Stimulated activated CD4-positive, alpha-beta T cell treated with anti-CD3 and anti-CD28 coated beads, Interleukin-4, amount 100 ng/mL, for 1 hour (primary cell): ENCODE measurements at regions not wholly inside any gene's neighbourhood (a gene's known extent, or its start where the extent isn't known, plus 50 kb on each side); places are given as distances from the start of the nearest gene placed in this dataset.
"Not testable (repeated sequence)": the region's sequence is repeated elsewhere in the genome, so short reads cannot be mapped to it uniquely, and the experiment has no call there.

Experiments used
- DNase-seq: peaks from one replicate; pipeline ENCODE4 v3.0.0-alpha.2; 2020

DNA sequence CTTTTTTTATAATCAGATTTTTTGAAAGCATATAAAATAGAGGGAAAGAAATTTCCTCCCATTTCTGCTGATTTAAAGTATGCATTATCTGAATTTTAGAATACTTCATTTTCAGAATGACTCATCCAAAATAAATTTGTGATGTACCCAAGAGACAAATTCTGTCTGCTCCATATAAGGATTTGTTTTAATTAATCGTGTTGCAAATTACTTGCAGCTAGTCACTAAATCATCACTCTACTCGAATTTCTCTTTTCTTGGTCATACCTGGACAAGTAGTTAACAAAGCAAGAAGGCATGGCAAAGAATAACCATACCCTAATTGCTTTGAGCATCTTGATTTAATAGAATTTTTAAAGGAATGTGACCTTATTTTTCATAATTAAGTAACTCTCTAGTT, 284.1 kb upstream of the GRAMD2B start:
- no peak for DNase-seq

DNA sequence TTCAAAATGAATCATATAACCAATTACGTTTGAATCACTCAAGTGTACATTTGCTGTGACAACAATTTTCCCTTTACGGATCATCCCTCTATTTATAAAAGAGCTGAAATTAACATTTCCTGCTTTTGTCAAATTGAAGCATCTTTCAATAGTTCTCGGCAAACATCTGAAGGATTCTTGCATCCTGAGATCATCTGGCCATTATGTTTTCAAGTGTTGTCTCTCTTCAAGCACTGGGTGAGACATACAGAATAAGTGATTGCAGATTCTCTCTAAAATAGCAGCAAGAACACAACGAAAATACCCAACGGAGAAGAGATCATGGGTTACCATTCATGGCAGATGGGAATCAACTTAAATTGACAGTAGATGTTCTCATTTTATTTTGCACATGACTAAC, 283.4 kb upstream of the GRAMD2B start:
- DNase-seq: no peak

DNA sequence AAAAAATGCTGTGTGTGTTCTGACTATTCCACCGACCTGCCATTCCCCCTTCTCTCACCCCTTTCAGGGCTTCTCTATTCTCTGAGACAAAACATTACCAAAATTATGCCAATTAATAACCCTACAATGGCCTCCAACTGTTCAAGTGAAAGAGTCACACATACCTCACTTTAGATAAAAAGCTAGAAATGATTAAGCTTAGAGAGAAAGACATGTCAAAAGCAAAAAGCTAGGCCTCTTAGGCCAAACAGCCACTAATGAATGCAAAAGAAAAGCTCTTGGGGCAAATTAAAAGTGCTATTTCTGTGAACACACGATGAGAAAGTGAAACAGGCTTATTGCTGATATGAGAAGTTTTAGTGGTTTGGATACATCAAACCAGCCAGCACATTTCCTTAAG, 279.6 kb upstream of the GRAMD2B start:
- DNase-seq: no peak

DNA sequence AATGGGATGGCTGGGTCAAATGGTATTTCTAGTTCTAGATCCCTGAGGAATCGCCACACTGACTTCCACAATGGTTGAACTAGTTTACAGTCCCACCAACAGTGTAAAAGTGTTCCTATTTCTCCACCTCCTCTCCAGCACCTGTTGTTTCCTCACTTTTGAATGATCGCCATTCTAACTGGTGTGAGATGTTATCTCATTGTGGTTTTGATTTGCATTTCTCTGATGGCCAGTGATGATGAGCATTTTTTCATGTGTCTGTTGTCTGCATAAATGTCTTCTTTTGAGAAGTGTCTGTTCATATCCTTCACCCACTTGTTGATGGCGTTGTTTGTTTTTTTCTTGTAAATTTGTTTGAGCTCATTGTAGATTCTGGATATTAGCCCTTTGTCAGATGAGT, 272.9 kb upstream of the GRAMD2B start:
- DNase-seq: not testable (repeated sequence)

DNA sequence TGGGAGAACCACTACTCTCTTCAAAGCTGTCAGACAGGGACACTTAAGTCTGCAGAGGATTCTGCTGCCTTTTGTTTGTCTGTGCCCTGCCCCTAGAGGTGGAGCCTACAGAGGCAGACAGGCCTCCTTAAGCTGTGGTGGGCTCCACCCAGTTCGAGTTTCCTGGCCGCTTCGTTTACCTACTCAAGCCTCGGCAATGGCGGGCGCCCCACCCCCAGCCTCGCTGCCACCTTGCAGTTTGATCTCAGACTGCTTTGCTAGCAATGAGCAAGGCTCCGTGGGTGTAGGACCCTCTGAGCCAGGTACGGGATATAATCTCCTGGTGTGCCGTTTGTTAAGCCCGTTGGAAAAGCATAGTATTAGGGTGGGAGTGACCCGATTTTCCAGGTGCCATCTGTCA, 267.9 kb upstream of the GRAMD2B start:
- DNase-seq: not testable (repeated sequence)

DNA sequence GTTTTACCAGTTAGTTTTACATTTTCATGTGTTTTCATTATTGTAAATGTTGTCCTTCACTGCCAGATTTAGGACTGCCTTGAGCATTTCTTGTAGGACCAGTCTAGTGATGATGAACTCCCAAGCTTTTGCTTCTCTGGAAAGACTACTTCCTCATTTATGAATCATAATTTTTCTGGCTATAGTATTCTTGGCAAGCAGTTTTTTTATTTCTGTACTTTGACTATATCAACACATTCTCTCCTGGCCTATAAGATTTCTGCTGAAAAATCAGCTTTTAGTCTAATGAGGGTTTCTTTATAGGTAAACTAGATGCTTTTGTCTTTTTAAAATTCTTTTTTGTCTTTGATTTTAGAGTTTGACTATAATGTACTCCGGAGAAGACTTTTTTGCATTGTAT, 256.8 kb upstream of the GRAMD2B start:
- no peak for DNase-seq

DNA sequence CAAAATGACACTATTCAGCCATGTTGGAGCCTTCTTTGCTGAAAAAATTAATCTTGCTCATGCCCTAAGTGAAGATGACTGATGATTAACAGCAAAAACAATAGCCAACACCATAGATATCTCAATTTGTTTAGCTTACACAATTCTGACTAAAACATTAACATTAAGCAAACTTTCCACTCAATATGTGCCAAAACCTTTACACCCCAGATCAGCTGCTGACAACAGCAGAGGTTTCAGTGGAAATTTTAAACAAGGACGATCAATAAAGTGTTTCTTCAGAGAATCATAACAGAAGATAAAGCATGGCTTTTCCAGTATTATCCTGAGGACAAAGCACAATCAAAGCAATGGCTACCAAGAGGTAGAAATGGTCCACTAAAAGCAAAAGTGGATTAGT, 254.4 kb upstream of the GRAMD2B start:
- no peak for DNase-seq

DNA sequence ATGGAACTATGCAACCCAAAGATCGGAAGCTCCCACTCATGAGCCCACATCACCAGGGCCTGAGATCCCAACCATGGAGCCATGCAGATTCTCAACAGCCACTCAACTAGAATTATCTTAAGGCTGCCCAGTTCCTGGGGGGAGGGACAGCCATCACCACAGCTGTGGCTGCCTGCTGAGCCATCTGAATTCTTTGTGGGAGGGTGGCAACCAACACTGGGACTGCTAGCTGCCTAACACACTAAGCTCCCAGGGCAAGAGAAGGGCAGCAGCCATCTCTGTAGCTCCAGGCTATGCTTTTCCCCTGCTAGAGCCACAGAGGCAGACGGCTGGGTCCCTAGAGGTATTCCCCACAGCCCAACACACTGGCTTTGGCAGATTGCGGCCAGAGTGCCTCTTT, 251.3 kb upstream of the GRAMD2B start:
- DNase-seq: no peak

DNA sequence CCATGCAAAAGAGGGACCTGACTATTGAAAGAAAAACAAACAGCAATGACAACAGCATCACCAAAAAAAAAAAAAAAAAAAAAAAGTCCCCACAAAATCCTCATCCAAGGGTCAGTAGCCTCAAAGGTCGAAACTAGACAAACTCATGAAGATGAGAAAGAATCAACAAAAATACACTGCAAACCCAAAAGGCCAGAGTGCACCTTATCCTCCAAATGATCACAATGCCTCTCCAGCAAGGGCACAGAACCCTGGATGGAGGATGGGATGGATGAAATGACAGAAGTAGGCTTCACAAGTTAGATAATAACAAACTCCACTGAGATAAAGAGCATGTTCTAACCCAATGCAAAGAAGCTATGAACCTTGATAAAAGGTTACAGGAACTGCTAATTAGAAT, 250.4 kb upstream of the GRAMD2B start:
- DNase-seq: no peak

DNA sequence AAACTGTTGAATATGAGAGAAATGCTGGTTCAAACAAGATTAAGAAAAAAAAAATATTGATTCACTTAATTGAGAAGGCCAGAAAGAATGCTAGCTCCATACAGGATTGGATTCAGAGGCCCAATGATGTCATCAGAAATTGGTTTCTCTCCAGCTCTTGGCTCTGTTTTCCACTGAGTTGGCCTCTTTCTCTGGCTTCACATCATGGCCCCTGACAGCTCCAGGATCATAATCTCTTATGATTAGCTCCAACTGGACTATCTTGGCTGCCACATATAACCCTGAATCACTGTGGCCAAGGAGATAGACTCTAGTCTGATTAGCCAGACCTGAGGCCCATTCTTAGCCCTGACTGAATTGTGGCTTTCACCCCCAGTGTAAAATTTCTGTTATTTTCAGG, 244.7 kb upstream of the GRAMD2B start:
- no peak for DNase-seq

DNA sequence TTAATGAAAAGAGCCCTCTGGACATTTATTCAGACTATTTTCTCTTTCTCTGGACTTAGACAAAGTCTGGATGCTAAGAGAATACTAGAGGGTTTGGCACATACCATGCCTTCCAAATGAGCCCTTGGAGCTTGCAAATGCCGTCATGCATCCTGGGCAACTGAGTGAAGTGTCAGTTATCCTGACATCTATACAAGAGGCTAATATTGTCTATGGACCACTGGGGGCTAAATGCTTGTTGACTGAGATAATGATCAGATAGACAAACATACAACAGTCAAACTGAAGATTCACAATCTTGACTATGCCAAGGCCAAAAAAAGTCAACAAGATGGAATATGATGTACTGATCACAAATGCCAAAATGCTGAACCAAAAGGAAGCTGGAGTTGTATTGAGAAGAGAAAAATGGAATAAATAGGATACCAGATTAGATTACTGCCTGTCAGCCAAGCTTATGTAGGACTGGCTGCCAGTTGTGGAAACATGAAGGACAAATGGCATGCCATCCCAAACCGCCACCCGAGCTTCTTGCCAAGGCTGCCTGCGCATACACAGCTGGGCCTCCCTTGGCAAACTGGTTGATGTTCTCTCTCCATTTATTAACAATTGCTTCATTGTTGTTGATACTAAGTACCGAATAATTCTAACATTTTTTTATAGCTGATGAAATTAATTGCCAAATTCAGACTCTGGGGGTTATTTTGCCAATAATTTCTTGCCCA, 240.1 kb upstream of the GRAMD2B start:
- DNase-seq: no peak

DNA sequence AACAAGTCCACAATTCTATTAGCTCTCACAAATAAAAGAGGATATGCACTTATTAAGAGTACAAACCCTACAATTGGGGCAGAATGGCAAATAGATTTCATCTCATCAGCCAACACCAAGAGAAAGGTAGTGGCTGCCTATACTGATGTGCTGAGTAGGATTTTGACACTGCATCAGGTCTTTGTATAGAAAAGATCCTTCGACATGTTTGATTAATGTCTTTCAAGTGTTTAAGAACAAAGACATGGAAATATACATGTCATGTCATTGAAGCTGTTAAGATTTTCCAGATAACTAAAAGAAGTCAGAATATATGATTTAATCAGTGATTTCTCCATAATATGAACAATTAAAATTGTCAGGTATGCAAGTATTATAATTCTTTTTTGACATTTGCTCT, 238.7 kb upstream of the GRAMD2B start:
- DNase-seq: no peak

DNA sequence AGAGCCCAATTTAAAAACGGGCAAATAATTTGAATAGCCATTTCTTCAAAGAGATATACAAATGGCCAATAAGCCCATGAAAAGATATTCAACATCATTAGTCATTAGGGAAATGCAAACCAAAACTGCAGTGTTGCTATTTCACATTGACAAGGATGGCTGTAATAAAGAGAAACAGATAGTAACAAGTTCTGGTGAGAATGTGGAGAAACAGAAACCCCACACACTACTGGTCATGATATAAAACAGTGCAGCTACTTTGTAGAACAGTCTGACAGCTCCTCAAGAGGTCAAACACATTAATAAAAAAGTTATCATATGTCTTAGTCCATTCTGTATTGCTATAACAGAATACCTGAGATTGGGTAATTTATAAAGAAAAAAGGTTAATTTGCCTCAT, 237.0 kb upstream of the GRAMD2B start:
- no peak for DNase-seq

DNA sequence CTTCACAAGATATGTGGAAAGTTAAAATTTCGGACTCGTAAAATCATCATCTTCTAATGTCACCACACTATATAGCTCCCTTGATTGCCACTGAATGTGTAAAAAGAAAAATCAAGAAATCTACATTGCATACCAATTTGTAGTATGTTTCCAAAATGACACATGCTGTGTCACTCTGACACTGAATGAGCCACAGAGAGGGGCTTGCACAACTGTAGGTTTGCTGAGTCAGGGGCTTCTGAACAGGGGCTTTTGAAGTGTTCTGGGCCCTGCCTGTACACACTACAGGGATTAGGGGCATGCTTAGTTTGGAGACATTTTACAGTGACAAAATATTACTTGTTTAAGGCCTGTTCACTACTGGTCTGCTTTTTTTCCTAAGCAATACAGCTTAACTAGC, 234.4 kb upstream of the GRAMD2B start:
- DNase-seq: no peak

DNA sequence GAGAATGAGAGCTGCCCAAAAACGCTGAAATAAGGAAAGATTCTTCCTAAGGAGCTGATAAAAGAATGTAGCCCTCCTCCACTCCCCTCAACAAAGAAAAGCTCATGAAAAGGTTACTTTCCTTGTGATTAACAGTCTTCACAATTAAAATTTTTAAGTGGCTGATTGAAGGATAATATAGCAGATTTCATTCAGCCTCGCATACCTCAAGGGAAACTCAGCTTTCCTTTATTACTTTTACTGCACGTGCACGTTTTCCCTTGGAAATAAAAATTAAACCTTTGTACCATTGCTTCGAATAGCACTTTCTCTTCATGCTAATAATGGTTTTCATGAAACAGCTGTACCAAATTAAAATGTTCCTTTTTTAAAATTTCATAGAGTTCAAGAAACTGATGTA, 234.0 kb upstream of the GRAMD2B start:
- DNase-seq: no peak

DNA sequence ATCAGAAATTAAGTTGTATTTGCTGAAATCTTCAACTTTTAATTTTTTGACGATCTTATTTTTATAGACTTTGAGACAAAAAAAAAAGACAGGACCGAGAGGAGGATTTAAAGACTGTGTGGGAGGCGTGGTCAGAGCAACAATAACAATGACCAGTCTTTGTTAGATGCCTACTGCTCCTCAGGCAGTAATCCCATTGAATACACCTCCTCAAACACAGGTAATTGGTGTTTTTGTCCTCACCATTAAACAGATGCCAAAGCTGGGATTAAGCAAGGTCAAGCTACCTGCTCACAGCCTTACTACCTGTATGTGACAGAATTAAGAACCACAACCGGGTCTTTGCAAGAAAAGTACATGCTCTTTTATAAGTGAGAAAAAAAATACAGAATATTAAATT, 233.3 kb upstream of the GRAMD2B start:
- DNase-seq: no peak

DNA sequence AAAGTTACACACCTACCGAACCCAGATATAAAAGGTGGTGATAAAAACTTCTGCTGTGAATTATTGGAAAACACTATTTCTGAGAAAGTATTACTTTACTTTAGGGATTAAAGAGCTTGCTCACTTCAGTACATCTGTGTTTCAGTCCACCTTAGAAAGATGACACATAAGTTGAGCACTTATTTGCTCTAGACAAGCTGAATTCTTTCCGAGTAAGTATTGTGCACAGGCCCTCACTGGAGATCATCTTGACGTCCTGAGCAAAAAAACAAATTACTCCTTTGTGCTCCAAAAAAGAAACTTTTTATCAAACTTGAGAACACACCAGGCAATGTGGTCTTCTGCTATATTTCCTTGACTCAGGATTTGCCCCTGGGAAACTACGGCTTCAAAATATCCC, 231.0 kb upstream of the GRAMD2B start:
- DNase-seq: no peak

DNA sequence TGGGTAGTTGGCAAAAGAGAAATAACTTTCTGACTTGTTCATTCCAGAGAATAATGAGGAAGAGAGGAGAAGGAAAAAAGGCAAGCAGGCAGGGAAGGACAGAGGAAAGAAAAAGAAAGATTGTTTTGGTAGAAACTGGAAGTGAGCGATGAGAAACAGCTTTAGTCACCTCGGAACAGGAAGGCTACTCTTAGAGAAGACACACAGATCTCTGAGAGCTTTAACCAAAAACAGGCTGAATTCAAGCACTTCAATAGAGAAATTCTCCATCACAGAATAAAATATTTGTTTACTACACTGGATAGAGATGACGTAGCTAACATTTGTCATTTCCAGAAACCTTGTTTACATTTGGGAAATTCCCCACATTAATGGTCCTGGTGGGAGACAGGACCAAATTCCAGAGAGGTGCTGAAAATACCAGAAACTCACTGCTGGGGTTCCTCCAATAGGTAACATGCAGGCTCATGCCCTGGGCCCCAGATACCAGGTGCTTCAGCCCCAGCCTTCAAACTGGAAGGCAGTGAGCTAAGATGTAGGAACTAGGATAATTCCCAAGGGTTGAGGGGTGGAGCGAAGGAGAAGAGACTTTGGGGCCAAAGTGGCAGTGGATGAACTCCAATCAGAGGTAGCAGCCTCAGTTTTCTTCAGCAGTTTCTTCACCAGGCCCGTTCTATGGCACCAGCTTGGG, 227.7 kb upstream of the GRAMD2B start:
- DNase-seq: no peak

DNA sequence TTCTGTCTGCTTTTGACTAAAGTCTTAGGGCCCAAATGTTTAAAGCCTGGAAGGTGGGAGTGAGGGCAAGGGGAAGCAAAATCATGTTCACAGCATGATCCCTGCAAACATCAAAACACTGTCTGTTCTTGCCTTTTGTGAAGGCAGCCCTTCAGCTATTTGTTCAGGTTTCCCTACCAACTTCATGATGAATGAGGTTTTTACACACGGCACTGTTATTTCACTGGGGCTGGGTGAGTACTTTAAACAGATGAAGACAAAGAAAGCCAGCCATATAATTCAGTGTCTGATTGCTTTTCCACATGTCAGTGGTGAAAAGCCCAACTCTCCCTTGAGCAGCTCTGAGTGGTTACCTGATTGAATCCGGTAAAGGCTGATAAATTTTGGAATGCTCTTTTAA, 224.7 kb upstream of the GRAMD2B start:
- no peak for DNase-seq

DNA sequence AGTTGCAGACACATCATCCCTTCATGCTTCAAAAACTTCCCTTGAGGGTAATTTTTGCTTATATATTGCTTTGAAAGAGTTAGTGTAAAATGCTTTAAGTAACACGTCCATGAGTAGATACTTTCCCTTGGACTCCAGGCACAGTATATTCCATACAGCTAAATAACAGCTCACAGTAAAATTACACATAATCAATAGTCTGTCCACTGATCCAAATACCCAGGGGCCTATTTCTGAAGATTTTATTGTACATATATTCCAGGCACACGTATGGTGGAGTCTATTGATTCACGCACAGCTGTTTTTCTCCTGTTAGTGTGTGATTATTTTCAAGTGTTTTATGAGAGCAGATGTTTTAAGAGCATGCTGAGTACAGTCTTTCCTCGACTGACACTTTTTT, 223.7 kb upstream of the GRAMD2B start:
- DNase-seq: no peak

DNA sequence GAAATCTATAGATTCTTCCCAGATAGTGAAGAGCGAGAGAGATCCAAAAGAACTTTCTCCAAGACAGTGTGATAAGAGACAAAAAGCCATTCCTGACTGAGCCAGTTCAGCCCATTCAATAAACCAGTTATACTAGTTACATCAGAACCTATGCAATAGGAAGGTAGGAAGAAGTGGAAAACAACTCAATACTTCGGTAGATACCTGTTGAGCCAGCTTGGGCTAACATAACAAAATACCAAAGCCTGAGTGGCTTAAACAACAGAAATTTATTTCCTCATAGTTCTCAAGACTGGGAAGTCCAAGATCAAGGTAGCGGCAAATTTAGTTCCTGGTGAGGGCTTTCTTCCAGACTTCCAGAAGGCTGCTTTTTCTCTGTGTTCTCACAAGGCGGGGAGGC, 214.5 kb upstream of the GRAMD2B start:
- DNase-seq: no peak

DNA sequence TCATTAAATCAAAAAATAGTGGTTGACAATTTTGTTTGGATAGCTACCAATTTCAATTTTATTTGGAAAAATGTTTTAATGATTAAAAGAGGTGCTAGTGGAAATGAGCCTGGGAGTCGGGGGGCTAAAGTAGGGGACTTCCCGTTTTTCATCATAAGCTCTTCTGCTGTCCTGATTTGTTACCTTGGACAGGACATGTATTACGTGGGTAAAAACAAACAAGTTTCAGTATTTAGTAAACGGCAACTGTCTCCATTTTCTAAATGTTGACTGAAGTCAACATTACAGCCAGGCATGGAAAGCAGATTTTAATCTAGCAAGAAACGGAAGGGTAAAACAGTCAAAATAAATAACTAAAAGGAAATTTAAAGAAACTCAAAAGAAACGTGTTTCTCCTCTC, 212.3 kb upstream of the GRAMD2B start:
- no peak for DNase-seq

DNA sequence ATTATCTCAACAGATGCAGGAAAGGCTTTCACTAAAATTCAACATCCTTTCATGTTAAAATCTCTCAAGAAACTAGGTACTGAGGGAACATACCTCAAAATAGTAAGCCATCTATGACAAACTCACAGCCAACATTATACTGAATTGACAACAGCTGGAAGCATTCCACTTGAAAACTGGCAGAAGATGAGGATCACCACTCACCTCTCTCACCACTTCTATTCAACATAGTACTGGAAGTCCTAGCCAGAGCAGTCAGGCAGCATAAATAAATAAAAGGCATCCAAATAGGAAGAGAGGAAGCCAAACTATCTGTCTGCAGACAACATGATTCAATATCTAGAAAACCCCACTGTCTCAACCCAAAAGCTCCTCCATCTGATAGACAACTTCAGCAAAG, 203.6 kb upstream of the GRAMD2B start:
- DNase-seq: no peak

DNA sequence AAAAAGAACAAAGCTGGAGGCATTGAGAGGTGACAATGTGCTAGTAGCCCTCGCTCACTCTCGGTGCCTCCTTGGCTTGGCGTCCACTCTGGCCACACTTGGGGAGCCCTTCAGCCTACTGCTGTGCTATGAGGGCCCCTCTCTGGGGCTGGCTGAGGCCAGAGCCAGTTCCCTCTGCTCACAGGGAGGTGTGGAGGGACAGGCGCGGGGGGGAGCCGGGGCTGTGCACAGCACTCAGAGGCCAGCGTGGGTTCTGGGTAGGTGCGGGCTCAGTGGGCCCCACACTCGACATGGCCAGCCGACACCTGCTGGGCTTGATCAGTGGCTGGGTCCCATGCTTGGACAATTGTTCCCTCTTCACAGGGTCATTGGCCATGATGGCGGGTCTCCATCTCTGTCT, 202.5 kb upstream of the GRAMD2B start:
- no peak for DNase-seq

DNA sequence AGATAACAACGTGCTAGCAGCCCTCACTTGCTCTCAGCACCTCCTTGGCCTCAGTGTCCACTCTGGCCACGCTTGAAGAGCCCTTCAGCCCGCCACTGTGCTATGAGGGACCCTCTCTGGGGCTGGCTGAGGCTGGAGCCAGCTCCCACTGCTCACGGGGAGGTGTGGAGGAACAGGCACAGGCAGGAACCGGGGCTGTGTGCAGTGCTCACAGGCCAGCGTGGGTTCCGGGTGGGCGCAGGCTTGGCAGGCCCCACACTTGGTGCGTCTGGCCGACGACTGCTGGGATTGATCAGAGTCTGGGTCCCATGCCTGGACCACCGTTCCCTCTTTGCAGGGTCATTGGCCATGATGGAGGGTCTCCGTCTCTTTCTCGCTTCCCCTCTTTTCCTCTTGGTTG, 194.3 kb upstream of the GRAMD2B start:
- DNase-seq: no peak
